PFSK-1 (cell line): ENCODE measurements at regions not wholly inside any gene's neighbourhood (a gene's known extent, or its start where the extent isn't known, plus 50 kb on each side); places are given as distances from the start of the nearest gene placed in this dataset.

ENCODE experiments used
- POLR2AphosphoS5 ChIP-seq: IDR thresholded peaks from 2 replicates; pipeline ENCODE4 v1.6.1; 2012; ENCODE audit warnings: low read depth, mild to moderate bottlenecking, control low read depth, low read length, moderate library complexity
- SIN3A ChIP-seq: IDR thresholded peaks from 2 replicates; pipeline ENCODE4 v1.6.1; 2012; ENCODE audit warnings: mild to moderate bottlenecking, low read length, moderate library complexity, borderline replicate concordance; ENCODE audit not compliant: insufficient read depth
- TAF1 ChIP-seq: IDR thresholded peaks from 2 replicates; pipeline ENCODE4 v1.6.1; 2012; ENCODE audit warnings: low read length, control low read depth, borderline replicate concordance; ENCODE audit not compliant: insufficient read depth

GRCh38 chr10:106224676-106225075 lies 939.8 kb downstream of the SORCS1 start:
- TF ChIP-seq TAF1 (no peak), POLR2AphosphoS5 (no peak), SIN3A (no peak)
